PC-9 (cell line): ENCODE measurements at regions not wholly inside any gene's neighbourhood (a gene's known extent, or its start where the extent isn't known, plus 50 kb on each side); places are given as distances from the start of the nearest gene placed in this dataset.

Source experiments
- BruUV-seq: library from RNA; stranded (reverse); fragments of 400-500 nt; replicated peaks from 2 replicates; lab custom pipeline; 2021; lab: Mats Ljungman, UMichigan
- CTCF ChIA-PET: fragments of 300-600 bp; sonication (Branson Sonifier 250); formaldehyde crosslinking; loops from one replicate; lab custom pipeline; 2022; ENCODE audit warnings: antibody characterized with exemption; lab: Charles Lee
- POLR2A ChIA-PET: fragments of 300-600 bp; sonication (Branson Sonifier 250); formaldehyde crosslinking; loops from one replicate; lab custom pipeline; 2022; ENCODE audit warnings: antibody characterized with exemption; ENCODE audit not compliant: unreplicated experiment; lab: Charles Lee
- DNase-seq, 2 experiments: peaks; one replicate each; pipeline versions ENCODE4 v3.0.0 to v3.0.0-alpha.2; 2015 to 2022; ENCODE audit warnings: mixed read lengths in 1 of 2
- H2AFZ ChIP-seq: fragments of 200-600 bp; sonication (generic); 2 replicates; pipeline ENCODE4 v1.8.1; 2017; ENCODE audit warnings: antibody characterized with exemption
- H3F3A ChIP-seq: fragments of 200-600 bp; sonication (generic); 2 replicates; pipeline ENCODE4 v1.8.1; 2017; ENCODE audit warnings: antibody characterized with exemption, mild to moderate bottlenecking, low read depth; ENCODE audit not compliant: insufficient read depth
- H3K27ac ChIP-seq: fragments of 200-600 bp; sonication (generic); 2 replicates; pipeline ENCODE4 v1.6.1; 2016; ENCODE audit warnings: mixed run types
- H3K27me3 ChIP-seq: fragments of 200-600 bp; sonication (generic); 2 replicates; pipeline ENCODE4 v1.6.1; 2016; ENCODE audit warnings: low read depth, mixed run types; ENCODE audit not compliant: insufficient read depth
- H3K36me3 ChIP-seq: fragments of 200-600 bp; sonication (generic); 2 replicates; pipeline ENCODE4 v1.6.1; 2016; ENCODE audit warnings: low read depth, mixed run types
- H3K4me1 ChIP-seq: fragments of 200-600 bp; sonication (generic); replicated peaks from 2 replicates; pipeline ENCODE4 v1.6.1; 2016; ENCODE audit warnings: mixed run types; ENCODE audit not compliant: insufficient read depth
- H3K4me2 ChIP-seq: fragments of 200-600 bp; sonication (generic); 2 replicates; pipeline ENCODE4 v1.6.1; 2017; ENCODE audit warnings: mixed run types
- H3K4me3 ChIP-seq: fragments of 200-600 bp; sonication (generic); 2 replicates; pipeline ENCODE4 v1.6.1; 2016; ENCODE audit warnings: mixed run types
- H3K79me2 ChIP-seq: fragments of 200-600 bp; sonication (generic); 2 replicates; pipeline ENCODE4 v1.6.1; 2017; ENCODE audit warnings: low read depth, mixed run types
- H3K9me2 ChIP-seq: fragments of 200-600 bp; sonication (generic); 2 replicates; pipeline ENCODE4 v1.8.1; 2017; ENCODE audit warnings: mild to moderate bottlenecking; ENCODE audit not compliant: insufficient read depth
- H3K9me3 ChIP-seq: fragments of 200-600 bp; sonication (generic); 2 replicates; pipeline ENCODE4 v1.8.1; 2016; ENCODE audit warnings: low read depth; ENCODE audit not compliant: insufficient read depth
- H4K20me1 ChIP-seq: fragments of 200-600 bp; sonication (generic); 2 replicates; pipeline ENCODE4 v1.8.1; 2017; ENCODE audit not compliant: insufficient read depth
- CTCF ChIP-seq: fragments of 200-600 bp; sonication (generic); conservative IDR thresholded peaks from 2 replicates; pipeline ENCODE4 v1.6.1; 2017; ENCODE audit warnings: mixed run types, antibody characterized with exemption, mild to moderate bottlenecking, moderate library complexity
- EZH2 ChIP-seq: fragments of 200-600 bp; sonication (generic); IDR thresholded peaks from 2 replicates; pipeline ENCODE4 v1.8.0; 2017; ENCODE audit warnings: antibody characterized with exemption, low read depth
- intact Hi-C: fragments of 100-400 bp; cut with micrococcal nuclease; formaldehyde crosslinking; loops from one replicate; pipeline ENCODE4 v1.10.0; 2022; ENCODE audit not compliant: unreplicated experiment

DNA sequence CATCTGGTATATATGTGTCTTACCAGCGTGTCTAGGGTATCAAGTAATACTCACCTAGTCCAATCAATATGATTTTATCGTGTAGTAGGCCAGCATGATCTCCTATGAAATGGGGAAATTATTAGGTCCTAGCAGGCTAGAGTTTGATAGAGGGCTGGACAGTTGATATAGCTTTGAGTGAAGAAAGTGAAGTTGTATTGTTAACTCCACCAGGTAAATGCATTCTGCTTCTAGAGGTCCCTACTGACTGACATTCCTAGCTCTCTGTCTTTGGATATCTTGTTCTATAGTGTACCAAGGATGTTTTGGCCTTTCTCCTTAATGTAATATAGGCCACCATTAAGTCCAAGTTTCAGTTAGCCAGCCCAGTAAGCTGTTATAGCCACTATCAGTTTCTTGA lies 97.4 kb downstream of the EBNA1BP2 start:
- no peaks in the 10 kb centered on the region for H3K79me2 ChIP-seq
- H3K4me3 ChIP-seq = no peak overlapping the region
- ChIA-PET CTCF (interaction anchor here (0.6 to 3.7 kb wide), 4 partner anchors 122 to 308 kb away, joined by 7 to 95 read pairs (median 10); partner anchors contain the start of genes C1orf50 and P3H1), POLR2A (no interaction called here)
- intact Hi-C loops = loop anchor here (5.0 kb wide), 2 partner anchors 133 to 497 kb away; no protein-coding TSS in a partner anchor
- no peaks in the 10 kb centered on the region for H3K36me3 ChIP-seq
- H3K9me2 ChIP-seq = no peaks in the 10 kb centered on the region
- H3K4me1 ChIP-seq = peaks cover 6% of the 10 kb centered on the region; the same call in 1 of the 2 replicates
- no peaks in the 10 kb centered on the region for H4K20me1 ChIP-seq
- no TSS peak for BruUV-seq
- peaks cover 5% of the 10 kb centered on the region; the same call in 1 of the 2 replicates for H3F3A ChIP-seq
- no peak overlapping the region for H3K27ac ChIP-seq
- no peaks in the 10 kb centered on the region for H3K9me3 ChIP-seq
- DNase-seq = no peak
- TF ChIP-seq EZH2 (no peak), CTCF (no peak)
- H3K27me3 ChIP-seq = no peaks in the 10 kb centered on the region
- no peak overlapping the region for H3K4me2 ChIP-seq
- no peak overlapping the region for H2AFZ ChIP-seq

DNA sequence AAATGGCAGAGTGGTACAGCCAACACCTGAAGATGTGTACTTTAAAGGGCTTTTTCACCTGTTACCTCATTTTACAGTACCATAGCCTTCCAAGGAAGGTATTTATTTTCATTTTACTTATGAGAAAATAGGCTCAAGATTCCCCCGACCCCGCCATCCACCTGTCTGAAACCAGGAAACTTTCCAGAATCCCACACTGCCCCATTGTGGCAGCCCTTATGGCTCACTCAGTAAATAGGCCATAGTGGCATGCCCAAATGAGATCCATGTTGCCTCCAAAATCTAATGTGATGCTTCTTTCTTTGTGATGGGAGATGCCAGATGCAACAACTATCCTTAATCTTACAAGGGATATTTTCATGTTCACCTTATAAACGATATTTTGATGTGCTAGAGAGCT lies 97.8 kb downstream of the EBNA1BP2 start:
- Histone ChIP-seq H3K4me1 (peaks cover 6% of the 10 kb centered on the region; the same call in 1 of the 2 replicates), H4K20me1 (no peaks in the 10 kb centered on the region), H3K27ac (no peak overlapping the region), H3K4me2 (no peak overlapping the region), H3K9me3 (no peaks in the 10 kb centered on the region), H3K36me3 (no peaks in the 10 kb centered on the region), H3F3A (peaks cover 5% of the 10 kb centered on the region; the same call in 1 of the 2 replicates), H2AFZ (no peak overlapping the region), H3K4me3 (no peak overlapping the region), H3K79me2 (no peaks in the 10 kb centered on the region), H3K9me2 (no peaks in the 10 kb centered on the region), H3K27me3 (no peaks in the 10 kb centered on the region)
- ChIA-PET CTCF (interaction anchor here (0.6 to 3.7 kb wide), 25 partner anchors 10 to 340 kb away, joined by 3 to 95 read pairs (median 7); partner anchors contain the start of genes C1orf50, P3H1, SLC2A1 and ZNF691), POLR2A (interaction anchor here (0.6 to 1.5 kb wide), 2 partner anchors 17 to 133 kb away, joined by 5 to 8 read pairs; no protein-coding TSS in a partner anchor)
- DNase-seq = peak in 1 of 2 experiments; percentile 27
- BruUV-seq = no TSS peak
- no peak for TF ChIP-seq CTCF
- TF ChIP-seq EZH2 = no peak
- intact Hi-C loops = loop anchor here (5.0 kb wide), 2 partner anchors 133 to 497 kb away; no protein-coding TSS in a partner anchor

DNA sequence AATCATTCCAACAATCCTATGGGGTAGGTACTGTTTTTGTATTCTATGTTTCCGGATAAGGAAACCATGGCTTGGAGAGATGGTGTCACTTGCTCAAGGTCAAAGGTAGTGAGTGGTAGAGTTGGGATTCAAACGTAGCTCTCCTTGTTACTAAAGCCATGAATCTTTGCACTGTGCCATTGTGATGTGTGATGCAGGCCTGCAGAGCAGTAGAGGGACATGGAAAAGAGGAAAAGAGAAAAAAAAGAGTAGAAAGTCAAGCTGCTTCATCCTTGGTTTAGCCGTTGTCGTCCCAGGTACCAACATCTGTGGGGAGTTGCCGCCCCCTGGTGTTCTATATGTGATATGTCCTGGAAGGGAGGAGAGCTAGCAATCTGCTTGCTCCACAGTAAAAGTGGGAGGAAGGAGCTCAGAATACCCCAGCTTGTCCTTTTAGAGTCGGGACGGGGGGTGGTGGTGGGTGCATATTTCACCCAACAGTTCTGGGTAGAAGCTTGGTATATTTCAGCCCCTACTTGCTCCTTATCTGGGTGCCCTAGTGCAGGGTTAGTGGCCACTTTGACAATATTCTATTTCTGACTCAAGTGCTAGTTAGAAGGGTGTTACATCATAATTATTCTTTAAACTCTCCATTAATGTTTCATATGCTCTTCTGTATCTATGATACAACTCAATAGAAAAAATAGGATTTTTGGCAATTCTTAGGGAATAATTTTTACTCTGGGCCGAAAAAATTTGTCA lies 98.4 kb downstream of the EBNA1BP2 start:
- TF ChIP-seq EZH2 = no peak
- peak; percentile 92 for TF ChIP-seq CTCF
- Histone ChIP-seq H3K36me3 (no peaks in the 10 kb centered on the region), H3F3A (peaks cover 5% of the 10 kb centered on the region; the same call in 1 of the 2 replicates), H3K27ac (no peak overlapping the region), H3K9me3 (no peaks in the 10 kb centered on the region), H3K27me3 (no peaks in the 10 kb centered on the region), H3K4me3 (no peak overlapping the region), H2AFZ (no peak overlapping the region), H4K20me1 (no peaks in the 10 kb centered on the region), H3K4me2 (no peak overlapping the region), H3K4me1 (peaks cover 6% of the 10 kb centered on the region; the same call in 1 of the 2 replicates), H3K9me2 (no peaks in the 10 kb centered on the region), H3K79me2 (no peaks in the 10 kb centered on the region)
- ChIA-PET CTCF (interaction anchor here (0.6 to 3.7 kb wide), 28 partner anchors 9 to 979 kb away, joined by 3 to 95 read pairs (median 6); partner anchors contain the start of genes C1orf50, P3H1, SLC2A1 and ZNF691), POLR2A (interaction anchor here (0.6 to 1.5 kb wide), 6 partner anchors 18 to 617 kb away, joined by 4 to 9 read pairs (median 6); no protein-coding TSS in a partner anchor)
- BruUV-seq = no TSS peak
- intact Hi-C loops = loop anchor here (1.0 to 5.0 kb wide), 7 partner anchors 115 to 496 kb away; partner anchors contain the start of gene SLC2A1
- peak; percentile 63 to 83 for DNase-seq
